Caco-2 (cell line): ENCODE measurements at regions not wholly inside any gene's neighbourhood (a gene's known extent, or its start where the extent isn't known, plus 50 kb on each side); places are given as distances from the start of the nearest gene placed in this dataset.

Source experiments
- BruUV-seq: library from RNA; stranded (reverse); fragments of 400-500 nt; replicated peaks from 2 replicates; lab custom pipeline; 2021; lab: Mats Ljungman, UMichigan
- CTCF ChIA-PET: fragments of 300-600 bp; sonication (Branson Sonifier 250); formaldehyde crosslinking; loops from one replicate; lab custom pipeline; 2022; ENCODE audit warnings: antibody characterized with exemption; lab: Charles Lee
- POLR2A ChIA-PET: fragments of 300-600 bp; sonication (Branson Sonifier 250); formaldehyde crosslinking; loops from one replicate; lab custom pipeline; 2022; ENCODE audit warnings: antibody characterized with exemption; lab: Charles Lee
- DNase-seq, 2 experiments: peaks; one replicate each; pipeline versions ENCODE4 v3.0.0 to v3.0.0-alpha.2; 2020 to 2022
- H3K27me3 ChIP-seq: replicated peaks from 2 replicates; pipeline ENCODE4 v1.6.0; 2011; ENCODE audit warnings: low read length; ENCODE audit not compliant: control insufficient read depth, insufficient read depth
- H3K36me3 ChIP-seq: 2 replicates; pipeline ENCODE4 v1.5.1; 2011; ENCODE audit warnings: low read length; ENCODE audit not compliant: control insufficient read depth, insufficient read depth
- H3K4me1 ChIP-seq: fragments of 250-450 bp; sonication (Bioruptor Pico); 2 replicates; pipeline ENCODE4 v1.5.1; 2020; ENCODE audit warnings: mild to moderate bottlenecking
- H3K4me3 ChIP-seq: 2 replicates; pipeline ENCODE4 v1.5.1; 2011; ENCODE audit warnings: low read depth, mild to moderate bottlenecking, control low read depth, low read length
- H3K9me3 ChIP-seq: fragments of 250-450 bp; sonication (Bioruptor Pico); 2 replicates; pipeline ENCODE4 v1.5.1; 2020; ENCODE audit warnings: mild to moderate bottlenecking, moderate library complexity
- H3K27ac Mint-ChIP-seq: one replicate; pipeline ENCODE4 v1.8.0; 2022; ENCODE audit warnings: mixed read lengths; ENCODE audit not compliant: unreplicated experiment
- H3K27me3 Mint-ChIP-seq: one replicate; pipeline ENCODE4 v1.8.0; 2022; ENCODE audit warnings: mixed read lengths; ENCODE audit not compliant: insufficient read depth, unreplicated experiment
- H3K36me3 Mint-ChIP-seq: one replicate; pipeline ENCODE4 v1.8.0; 2022; ENCODE audit warnings: mild to moderate bottlenecking, mixed read lengths; ENCODE audit not compliant: insufficient read depth, unreplicated experiment
- H3K4me1 Mint-ChIP-seq: one replicate; pipeline ENCODE4 v1.8.0; 2022; ENCODE audit warnings: low read depth, mixed read lengths; ENCODE audit not compliant: unreplicated experiment
- H3K4me3 Mint-ChIP-seq: one replicate; pipeline ENCODE4 v1.8.0; 2022; ENCODE audit warnings: mild to moderate bottlenecking, moderate library complexity, mixed read lengths; ENCODE audit not compliant: unreplicated experiment
- H3K9me3 Mint-ChIP-seq: one replicate; pipeline ENCODE4 v1.8.0; 2022; ENCODE audit warnings: mixed read lengths; ENCODE audit not compliant: unreplicated experiment
- CTCF ChIP-seq, 2 experiments: fragments of 200-600 bp in 1 of 2; IDR thresholded peaks; 1 replicate in 1 of 2; 2 replicates in 1 of 2; pipeline versions ENCODE4 v1.5.1 to v1.8.0; 2011 to 2022; ENCODE audit warnings: antibody characterized with exemption in 1 of 2, control low read depth in 1 of 2, inconsistent platforms in 1 of 2, low read depth in 1 of 2, low read length in 1 of 2, mild to moderate bottlenecking in 1 of 2, moderate library complexity in 1 of 2; ENCODE audit not compliant: insufficient read depth in 1 of 2, severe bottlenecking in 1 of 2, unreplicated experiment in 1 of 2
- intact Hi-C: fragments of 100-400 bp; cut with micrococcal nuclease; formaldehyde crosslinking; loops from one replicate; pipeline ENCODE4 v1.10.0; 2022; ENCODE audit not compliant: unreplicated experiment

- intact Hi-C loops = no loop called here
- Histone ChIP-seq H3K4me1 (no peaks in the 10 kb centered on the region), H3K27me3 (no peaks in the 10 kb centered on the region), H3K4me3 (no peak overlapping the region), H3K9me3 (no peaks in the 10 kb centered on the region), H3K36me3 (no peaks in the 10 kb centered on the region)
- H3K4me3 Mint-ChIP-seq = no peak overlapping the region
- H3K4me1 Mint-ChIP-seq = no peaks in the 10 kb centered on the region
- no peaks in the 10 kb centered on the region for H3K9me3 Mint-ChIP-seq
- no peak for TF ChIP-seq CTCF (IDR thresholded peaks at IDR 0.05; ENCODE audit: insufficient read depth in 1 of 2, low read depth in 1 of 2, low read length in 1 of 2, severe bottlenecking in 1 of 2, unreplicated experiment in 1 of 2)
- no peaks in the 10 kb centered on the region for H3K27me3 Mint-ChIP-seq
- no TSS peak for BruUV-seq
- POLR2A ChIA-PET = no interaction called here
- no peaks in the 10 kb centered on the region for H3K36me3 Mint-ChIP-seq
- CTCF ChIA-PET = no interaction called here
- no peak for DNase-seq
- H3K27ac Mint-ChIP-seq = no peak overlapping the region
These were observed 87.0 kb upstream of the HTR2A start for GRCh38 chr13:46983881-46984280.

- H3K27me3 ChIP-seq = no peaks in the 10 kb centered on the region
- POLR2A ChIA-PET = no interaction called here
- no TSS peak for BruUV-seq
- H3K27me3 Mint-ChIP-seq = no peaks in the 10 kb centered on the region
- no peaks in the 10 kb centered on the region for H3K36me3 Mint-ChIP-seq
- intact Hi-C loops = no loop called here
- CTCF ChIA-PET = no interaction called here
- H3K36me3 ChIP-seq = no peaks in the 10 kb centered on the region
- no peaks in the 10 kb centered on the region for H3K4me1 ChIP-seq
- no peak for DNase-seq
- no peak overlapping the region for H3K27ac Mint-ChIP-seq
- H3K4me1 Mint-ChIP-seq = no peaks in the 10 kb centered on the region
- no peaks in the 10 kb centered on the region for H3K9me3 Mint-ChIP-seq
- H3K4me3 Mint-ChIP-seq = no peak overlapping the region
- no peak overlapping the region for H3K4me3 ChIP-seq
- H3K9me3 ChIP-seq = no peaks in the 10 kb centered on the region
- no peak for TF ChIP-seq CTCF (IDR thresholded peaks at IDR 0.05; ENCODE audit: insufficient read depth in 1 of 2, low read depth in 1 of 2, low read length in 1 of 2, severe bottlenecking in 1 of 2, unreplicated experiment in 1 of 2)
These were observed 86.2 kb upstream of the HTR2A start for GRCh38 chr13:46982856-46983582.

- peaks cover 2% of the 10 kb centered on the region for H3K27me3 Mint-ChIP-seq
- Histone ChIP-seq H3K9me3 (no peaks in the 10 kb centered on the region), H3K27me3 (0 out of 2 replicates have a peak, but pooled peaks cover 1% of the 10 kb centered on the region), H3K4me3 (no peak overlapping the region), H3K36me3 (no peaks in the 10 kb centered on the region), H3K4me1 (no peaks in the 10 kb centered on the region)
- no peak overlapping the region for H3K27ac Mint-ChIP-seq
- TF ChIP-seq CTCF (IDR thresholded peaks at IDR 0.05; ENCODE audit: insufficient read depth in 1 of 2, low read depth in 1 of 2, low read length in 1 of 2, severe bottlenecking in 1 of 2, unreplicated experiment in 1 of 2) = no peak
- H3K4me3 Mint-ChIP-seq = no peak overlapping the region
- no peaks in the 10 kb centered on the region for H3K36me3 Mint-ChIP-seq
- BruUV-seq = no TSS peak
- H3K9me3 Mint-ChIP-seq = peaks cover 18% of the 10 kb centered on the region
- ChIA-PET CTCF (no interaction called here), POLR2A (no interaction called here)
- intact Hi-C loops = loop anchor here (2.0 kb wide), 1 partner anchor 144 kb away; no protein-coding TSS in a partner anchor
- H3K4me1 Mint-ChIP-seq = no peaks in the 10 kb centered on the region
- no peak for DNase-seq
These were observed 78.3 kb upstream of the HTR2A start for GRCh38 chr13:46975173-46975572.
